HCT116 (cell line): ENCODE measurements at regions not wholly inside any gene's neighbourhood (a gene's known extent, or its start where the extent isn't known, plus 50 kb on each side); places are given as distances from the start of the nearest gene placed in this dataset.

Source experiments
- ATF3 ChIP-seq: IDR thresholded peaks from 2 replicates; pipeline ENCODE4 v1.6.1; 2012
- CTCF ChIP-seq, 3 experiments: fragments of 200-600 bp in 1 of 3; sonication (generic) in 1 of 3; IDR thresholded peaks in 2 of 3; conservative IDR thresholded peaks in 1 of 3; 2 replicates each; pipeline ENCODE4 v1.5.1; 2012 to 2017; ENCODE audit warnings: low read depth in 2 of 3, low read length in 2 of 3, antibody characterized with exemption in 1 of 3, borderline replicate concordance in 1 of 3, control low read depth in 1 of 3, mild to moderate bottlenecking in 1 of 3, mixed read lengths in 1 of 3, mixed run types in 1 of 3, moderate library complexity in 1 of 3; ENCODE audit not compliant: insufficient read depth in 1 of 3
- POLR2AphosphoS5 ChIP-seq: IDR thresholded peaks from 2 replicates; pipeline ENCODE4 v1.6.1; 2011; ENCODE audit warnings: mild to moderate bottlenecking, low read depth, low read length, moderate library complexity
- ZBTB33 ChIP-seq: IDR thresholded peaks from 2 replicates; pipeline ENCODE4 v1.6.1; 2011; ENCODE audit warnings: mild to moderate bottlenecking, low read length, moderate library complexity; ENCODE audit not compliant: insufficient replicate concordance; ENCODE audit errors: extremely low read depth

GRCh38 chr15:62787401-62787800 is 255.1 kb upstream of the TPM1 start:
- TF ChIP-seq ZBTB33: no peak
- no peak for TF ChIP-seq ATF3
- no peak for TF ChIP-seq POLR2AphosphoS5
- TF ChIP-seq CTCF (IDR thresholded peaks at IDR 0.05 in 2 of 3, conservative IDR thresholded peaks at IDR 0.05 in 1 of 3; ENCODE audit: borderline replicate concordance in 1 of 3, insufficient read depth in 1 of 3, low read depth in 2 of 3, low read length in 2 of 3): no peak
